Trophoblast cell (in vitro differentiated cells and primary cell): ENCODE measurements at regions not wholly inside any gene's neighbourhood (a gene's known extent, or its start where the extent isn't known, plus 50 kb on each side); places are given as distances from the start of the nearest gene placed in this dataset.
A peak's percentile ranks its signal among the peaks of the same experiment; 100 is the strongest.

Experiments used
- DNase-seq, 2 donors: peaks; one replicate each; pipeline ENCODE4 v3.0.0-alpha.2; 2016
- H2AFZ ChIP-seq: 2 replicates; pipeline ENCODE4 v1.6.1; 2013; ENCODE audit warnings: low read length, moderate library complexity, mild to moderate bottlenecking; ENCODE audit not compliant: insufficient read depth, poor library complexity
- H2AK5ac ChIP-seq: 2 replicates; pipeline ENCODE4 v1.6.1; 2013; ENCODE audit warnings: mild to moderate bottlenecking, low read length
- H2BK120ac ChIP-seq: 2 replicates; pipeline ENCODE4 v1.6.1; 2013; ENCODE audit warnings: low read length, mild to moderate bottlenecking, moderate library complexity; ENCODE audit not compliant: insufficient read depth, poor library complexity
- H2BK12ac ChIP-seq: 2 replicates; pipeline ENCODE4 v1.6.1; 2013; ENCODE audit warnings: mild to moderate bottlenecking, low read length, moderate library complexity
- H2BK5ac ChIP-seq: 2 replicates; pipeline ENCODE4 v1.6.1; 2013; ENCODE audit warnings: low read length, low read depth, moderate library complexity, mild to moderate bottlenecking; ENCODE audit not compliant: poor library complexity
- H3K14ac ChIP-seq: 2 replicates; pipeline ENCODE4 v1.6.1; 2013; ENCODE audit warnings: mild to moderate bottlenecking, low read length
- H3K18ac ChIP-seq: 2 replicates; pipeline ENCODE4 v1.6.1; 2013; ENCODE audit warnings: mild to moderate bottlenecking, low read length
- H3K23ac ChIP-seq: 2 replicates; pipeline ENCODE4 v1.6.1; 2013; ENCODE audit warnings: low read length
- H3K27ac ChIP-seq: 2 replicates; pipeline ENCODE4 v1.5.1; 2013; ENCODE audit warnings: low read depth, mild to moderate bottlenecking, inconsistent platforms, low read length, moderate library complexity
- H3K27me3 ChIP-seq: 2 replicates; pipeline ENCODE4 v1.6.1; 2013; ENCODE audit warnings: inconsistent platforms, mild to moderate bottlenecking, low read length, moderate library complexity; ENCODE audit not compliant: insufficient read depth
- H3K36me3 ChIP-seq, 2 experiments: 1 replicate in 1 of 2; 2 replicates in 1 of 2; pipeline ENCODE4 v1.6.1; 2013; ENCODE audit warnings: low read length in 2 of 2, mild to moderate bottlenecking in 2 of 2, moderate library complexity in 1 of 2; ENCODE audit not compliant: insufficient read depth in 2 of 2, control insufficient read depth in 1 of 2
- H3K4ac ChIP-seq: 2 replicates; pipeline ENCODE4 v1.6.1; 2013; ENCODE audit warnings: low read depth, mild to moderate bottlenecking, low read length, moderate library complexity
- H3K4me1 ChIP-seq, 2 experiments: 1 replicate in 1 of 2; 2 replicates in 1 of 2; pipeline ENCODE4 v1.6.1; 2013; ENCODE audit warnings: low read length in 2 of 2, mild to moderate bottlenecking in 2 of 2, moderate library complexity in 1 of 2; ENCODE audit not compliant: insufficient read depth in 2 of 2, control insufficient read depth in 1 of 2
- H3K4me2 ChIP-seq: 2 replicates; pipeline ENCODE4 v1.6.1; 2013; ENCODE audit warnings: inconsistent platforms, mild to moderate bottlenecking, low read length, moderate library complexity
- H3K4me3 ChIP-seq: 2 replicates; pipeline ENCODE4 v1.5.1; 2013; ENCODE audit warnings: mild to moderate bottlenecking, low read depth, low read length, inconsistent platforms
- H3K79me1 ChIP-seq: one replicate; pipeline ENCODE4 v1.6.1; 2013; ENCODE audit warnings: low read length
- H3K79me2 ChIP-seq: 2 replicates; pipeline ENCODE4 v1.6.1; 2013; ENCODE audit warnings: low read length, mild to moderate bottlenecking; ENCODE audit not compliant: control insufficient read depth, insufficient read depth, poor library complexity
- H3K9ac ChIP-seq: 2 replicates; pipeline ENCODE4 v1.6.1; 2013; ENCODE audit warnings: mild to moderate bottlenecking, low read length
- H3K9me3 ChIP-seq: 2 replicates; pipeline ENCODE4 v1.6.1; 2013; ENCODE audit warnings: low read depth, mild to moderate bottlenecking, control low read depth, inconsistent platforms, low read length; ENCODE audit not compliant: insufficient read depth
- H4K12ac ChIP-seq: 2 replicates; pipeline ENCODE4 v1.6.1; 2013; ENCODE audit warnings: low read depth, mild to moderate bottlenecking, low read length, moderate library complexity
- H4K8ac ChIP-seq: 2 replicates; pipeline ENCODE4 v1.6.1; 2013; ENCODE audit warnings: low read depth, mild to moderate bottlenecking, low read length, moderate library complexity
- H4K91ac ChIP-seq: one replicate; pipeline ENCODE4 v1.6.1; 2013; ENCODE audit warnings: low read depth, mild to moderate bottlenecking, low read length, moderate library complexity
- WGBS: extraction: QIAGEN DNeasy Blood & Tissue Kit; methylation state at CpG from one replicate; pipeline ENCODE4 v1.1.7; 2013; ENCODE audit warnings: missing lambda C conversion rate; ENCODE audit not compliant: insufficient read length, insufficient coverage; ENCODE audit errors: extremely low coverage; 5-methylcytosine and 5-hydroxymethylcytosine counted together

GRCh38 chr2:126785236-126785635 is 113.5 kb upstream of the TEX51 start:
- no peak overlapping the region for H2AK5ac ChIP-seq
- H4K8ac ChIP-seq, result no peak overlapping the region
- no peak overlapping the region for H2AFZ ChIP-seq
- H4K12ac ChIP-seq, result no peak overlapping the region
- WGBS, result no CpG with 5 or more reads among the region's 3 CpGs
- H2BK5ac ChIP-seq, result no peak overlapping the region
- H3K18ac ChIP-seq, result no peak overlapping the region
- no peak for DNase-seq
- H3K4me2 ChIP-seq, result no peak overlapping the region
- no peaks in the 10 kb centered on the region for H3K36me3 ChIP-seq
- no peak overlapping the region for H3K23ac ChIP-seq
- no peak overlapping the region for H2BK120ac ChIP-seq
- peaks cover 2% of the 10 kb centered on the region for H3K9me3 ChIP-seq
- no peak overlapping the region for H2BK12ac ChIP-seq
- H3K4ac ChIP-seq, result no peak overlapping the region
- no peak overlapping the region for H3K14ac ChIP-seq
- no peaks in the 10 kb centered on the region for H3K79me1 ChIP-seq
- no peaks in the 10 kb centered on the region for H3K27me3 ChIP-seq
- H3K79me2 ChIP-seq, result no peaks in the 10 kb centered on the region
- no peaks in the 10 kb centered on the region for H3K4me1 ChIP-seq
- H3K27ac ChIP-seq, result no peak overlapping the region
- H3K9ac ChIP-seq, result no peak overlapping the region
- H3K4me3 ChIP-seq, result peak overlapping the region; percentile 33
- H4K91ac ChIP-seq, result no peak overlapping the region

GRCh38 chr2:126785862-126786261 is 112.8 kb upstream of the TEX51 start:
- Histone ChIP-seq H3K36me3 (no peaks in the 10 kb centered on the region), H3K18ac (no peak overlapping the region), H3K4ac (no peak overlapping the region), H3K9ac (no peak overlapping the region), H2BK5ac (no peak overlapping the region), H3K27ac (no peak overlapping the region), H2AK5ac (no peak overlapping the region), H3K23ac (no peak overlapping the region), H3K4me1 (no peaks in the 10 kb centered on the region), H2AFZ (no peak overlapping the region), H3K4me3 (peak overlapping the region; percentile 13), H3K79me2 (no peaks in the 10 kb centered on the region), H2BK12ac (no peak overlapping the region), H4K8ac (no peak overlapping the region), H4K12ac (no peak overlapping the region), H4K91ac (no peak overlapping the region), H3K9me3 (peaks cover 2% of the 10 kb centered on the region), H2BK120ac (no peak overlapping the region), H3K14ac (no peak overlapping the region), H3K27me3 (no peaks in the 10 kb centered on the region), H3K79me1 (no peaks in the 10 kb centered on the region), H3K4me2 (no peak overlapping the region)
- WGBS, result no CpG with 5 or more reads among the region's 2 CpGs
- no peak for DNase-seq

- Histone ChIP-seq H3K9me3 (peaks cover 2% of the 10 kb centered on the region), H3K79me2 (no peaks in the 10 kb centered on the region), H4K12ac (no peak overlapping the region), H2BK120ac (no peak overlapping the region), H3K79me1 (no peaks in the 10 kb centered on the region), H3K4me3 (no peak overlapping the region), H3K27ac (no peak overlapping the region), H3K23ac (no peak overlapping the region), H3K4ac (no peak overlapping the region), H2BK5ac (no peak overlapping the region), H3K4me2 (no peak overlapping the region), H3K18ac (no peak overlapping the region), H3K4me1 (no peaks in the 10 kb centered on the region), H3K36me3 (no peaks in the 10 kb centered on the region), H3K9ac (no peak overlapping the region), H4K8ac (no peak overlapping the region), H3K14ac (no peak overlapping the region), H2BK12ac (no peak overlapping the region), H2AK5ac (no peak overlapping the region), H3K27me3 (no peaks in the 10 kb centered on the region), H4K91ac (no peak overlapping the region), H2AFZ (no peak overlapping the region)
- WGBS, result no CpG with 5 or more reads among the region's 4 CpGs
- DNase-seq, result no peak
Measured at GRCh38 chr2:126786765-126787164, 111.9 kb upstream of the TEX51 start.

- no peaks in the 10 kb centered on the region for H3K36me3 ChIP-seq
- H2BK5ac ChIP-seq, result no peak overlapping the region
- H3K18ac ChIP-seq, result no peak overlapping the region
- no peak overlapping the region for H2BK120ac ChIP-seq
- H3K4me3 ChIP-seq, result no peak overlapping the region
- no peak overlapping the region for H3K4me2 ChIP-seq
- peaks cover 2% of the 10 kb centered on the region for H3K9me3 ChIP-seq
- no peaks in the 10 kb centered on the region for H3K27me3 ChIP-seq
- H3K27ac ChIP-seq, result no peak overlapping the region
- H4K12ac ChIP-seq, result no peak overlapping the region
- no peak overlapping the region for H3K14ac ChIP-seq
- H2AFZ ChIP-seq, result no peak overlapping the region
- H3K4me1 ChIP-seq, result no peaks in the 10 kb centered on the region
- DNase-seq, result no peak
- H4K8ac ChIP-seq, result no peak overlapping the region
- H2AK5ac ChIP-seq, result no peak overlapping the region
- H3K79me2 ChIP-seq, result no peaks in the 10 kb centered on the region
- no peaks in the 10 kb centered on the region for H3K79me1 ChIP-seq
- no peak overlapping the region for H3K23ac ChIP-seq
- no peak overlapping the region for H2BK12ac ChIP-seq
- H4K91ac ChIP-seq, result no peak overlapping the region
- no peak overlapping the region for H3K9ac ChIP-seq
- H3K4ac ChIP-seq, result no peak overlapping the region
- no CpG with 5 or more reads among the region's 4 CpGs for WGBS
Measured at GRCh38 chr2:126787289-126787688, 111.4 kb upstream of the TEX51 start.
